VCaP (cell line): ENCODE measurements at regions not wholly inside any gene's neighbourhood (a gene's known extent, or its start where the extent isn't known, plus 50 kb on each side); places are given as distances from the start of the nearest gene placed in this dataset.

Experiments
- H3K27ac ChIP-seq: fragments of 450-650 bp; 2 replicates; pipeline ENCODE4 v1.5.1; 2017
- CTCF ChIP-seq: fragments of 450-650 bp; conservative IDR thresholded peaks from 2 replicates; pipeline ENCODE4 v1.5.1; 2017; ENCODE audit warnings: mild to moderate bottlenecking, moderate library complexity

GRCh38 chr3:151995091-151995490, 121.6 kb downstream of the SUCNR1 start:
- no peak overlapping the region for H3K27ac ChIP-seq
- no peak for TF ChIP-seq CTCF

DNA sequence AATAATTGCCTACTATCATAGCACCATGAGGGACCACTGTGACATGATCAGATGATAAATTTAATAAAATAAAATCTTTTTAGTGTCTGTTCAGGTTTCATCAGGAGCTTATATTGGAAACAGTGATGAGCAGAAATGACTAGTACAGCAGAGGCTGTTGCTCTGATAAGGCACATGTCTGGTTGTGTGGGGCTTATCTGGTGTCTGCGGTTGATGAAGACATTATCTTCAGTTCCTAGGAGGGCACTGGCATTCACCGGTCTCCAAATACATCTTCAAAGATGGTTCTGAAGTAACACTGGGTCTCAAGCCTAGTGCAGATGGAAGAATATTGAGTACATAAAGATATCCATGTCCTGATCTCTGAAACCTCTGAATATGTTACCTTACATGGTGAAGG, 125.3 kb downstream of the SUCNR1 start:
- TF ChIP-seq CTCF, result no peak
- H3K27ac ChIP-seq, result no peak overlapping the region

DNA sequence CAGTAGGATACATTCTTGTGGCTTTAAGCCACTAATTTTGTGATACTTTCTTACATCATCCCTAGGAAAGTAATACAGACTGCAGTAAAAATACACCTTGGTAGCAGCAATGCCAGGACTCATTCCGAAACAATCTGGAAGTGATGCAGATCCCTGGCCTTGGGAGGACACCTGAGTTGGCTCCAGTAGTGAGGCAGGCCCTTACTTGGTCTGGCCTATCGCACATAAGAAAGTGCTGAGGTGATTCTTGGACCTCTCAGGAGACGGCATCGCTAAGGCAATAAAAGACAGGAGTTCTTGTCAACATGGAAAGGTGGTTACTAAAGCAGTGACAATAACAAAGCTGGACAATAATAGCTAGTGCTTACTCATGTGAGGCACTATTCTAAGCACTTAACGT, 126.5 kb downstream of the SUCNR1 start:
- no peak for TF ChIP-seq CTCF
- no peak overlapping the region for H3K27ac ChIP-seq

GRCh38 chr3:152011812-152012735, 138.6 kb downstream of the SUCNR1 start:
- no peak overlapping the region for H3K27ac ChIP-seq
- no peak for TF ChIP-seq CTCF

- H3K27ac ChIP-seq, result no peak overlapping the region
- TF ChIP-seq CTCF, result no peak
These were observed 146.1 kb downstream of the SUCNR1 start for GRCh38 chr3:152019508-152019907.

DNA sequence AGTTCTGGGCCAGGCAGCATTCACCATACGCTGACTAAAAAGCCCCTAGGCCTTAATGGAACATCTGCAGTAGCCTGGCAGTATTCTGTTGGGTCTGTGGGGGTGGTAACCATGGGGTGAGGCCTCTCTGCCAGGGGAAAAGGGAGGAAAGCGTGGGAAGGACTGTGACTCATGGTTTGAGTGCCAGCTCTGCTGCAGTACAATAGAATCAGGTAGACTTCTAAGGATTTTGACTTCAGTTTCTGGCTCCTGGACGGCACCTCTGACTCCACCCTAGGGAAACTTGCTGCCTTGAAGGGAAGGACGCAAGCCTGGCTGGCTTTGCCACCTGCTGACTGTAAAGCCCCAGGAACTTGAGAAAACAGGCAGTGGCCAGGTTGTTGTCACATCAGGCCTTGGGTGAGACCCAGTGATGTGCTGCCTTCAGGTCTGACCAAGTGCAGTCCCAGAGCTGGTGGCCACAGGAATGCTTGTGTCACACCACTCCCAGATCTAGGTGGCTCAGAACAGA, 148.6 kb downstream of the SUCNR1 start:
- TF ChIP-seq CTCF, result no peak
- H3K27ac ChIP-seq, result no peak overlapping the region

DNA sequence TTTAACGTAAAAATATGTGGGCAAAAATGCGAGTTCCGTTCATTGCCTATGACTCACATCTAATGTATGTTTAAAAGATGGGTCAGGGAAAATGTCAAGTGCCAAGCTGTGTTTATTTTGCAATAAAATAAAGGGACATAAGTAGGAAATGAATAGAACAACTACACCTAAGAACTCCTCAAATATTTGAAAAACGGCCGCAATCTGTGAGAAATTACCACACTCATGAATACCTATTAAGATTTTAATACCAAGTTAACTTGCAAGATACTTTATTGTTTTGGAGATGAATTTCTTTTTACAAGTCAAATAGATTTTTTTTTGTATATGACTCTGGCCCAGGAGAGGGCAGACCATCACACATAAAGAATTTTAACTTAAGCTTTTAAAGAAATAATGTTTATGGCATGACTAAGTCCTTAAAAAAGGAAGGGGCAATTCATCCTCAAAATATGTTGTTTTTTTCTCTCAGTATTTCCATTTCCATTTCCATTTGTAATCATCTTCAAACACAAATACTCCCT, 152.7 kb downstream of the SUCNR1 start:
- peak; percentile 44 for TF ChIP-seq CTCF
- no peak overlapping the region for H3K27ac ChIP-seq
